HG03565 (cell line): ENCODE measurements at regions not wholly inside any gene's neighbourhood (a gene's known extent, or its start where the extent isn't known, plus 50 kb on each side); places are given as distances from the start of the nearest gene placed in this dataset.
"Not testable (repeated sequence)": the region's sequence is repeated elsewhere in the genome, so short reads cannot be mapped to it uniquely, and the experiment has no call there.

Source experiments
- ATAC-seq: cut with Tn5 transposase; IDR thresholded peaks from one replicate; pipeline ENCODE4 v1.9.1; 2021; ENCODE audit warnings: mild to moderate bottlenecking, moderate library complexity; ENCODE audit not compliant: unreplicated experiment

GRCh38 chr22:26768952-26769351 is 111.6 kb downstream of the MIAT start:
- no peak for ATAC-seq

DNA sequence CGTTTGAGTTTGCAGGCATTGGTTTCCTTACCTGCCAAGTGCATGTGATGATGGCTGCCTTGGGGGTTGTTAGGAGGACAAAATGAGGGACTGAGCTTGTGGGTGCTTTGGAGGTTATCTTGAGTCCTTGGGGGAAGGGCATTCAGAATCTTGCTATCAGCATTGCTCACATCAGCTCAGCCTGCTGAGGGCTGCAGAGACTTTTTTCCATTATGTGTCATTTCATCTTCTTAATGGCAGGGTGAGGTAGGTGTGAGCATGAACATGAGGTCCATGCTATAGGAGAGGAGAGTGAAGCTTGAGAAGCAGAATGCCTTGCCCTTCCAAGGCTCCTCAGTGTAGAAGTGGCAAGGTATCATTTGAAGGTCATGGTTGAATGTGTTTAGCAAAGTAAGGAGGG is 112.3 kb downstream of the MIAT start:
- ATAC-seq = no peak

DNA sequence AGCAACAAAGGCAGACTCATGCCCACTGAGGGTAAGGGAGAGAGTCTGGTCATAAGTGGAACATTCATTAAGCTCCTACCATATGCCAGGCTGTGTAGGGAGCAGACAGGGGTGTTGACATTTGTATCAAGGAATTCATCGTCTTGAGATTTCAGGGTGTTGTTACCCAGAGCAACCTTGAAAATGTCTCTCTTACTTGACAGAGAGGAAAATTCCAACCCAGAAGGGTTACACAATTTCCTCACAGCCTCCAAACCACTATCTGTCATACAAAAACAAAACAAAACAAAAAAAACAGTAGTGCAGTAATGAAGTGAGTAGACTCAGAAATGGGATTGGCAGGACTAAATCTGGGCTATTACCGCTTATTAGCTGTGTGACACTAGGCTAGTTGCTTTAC is 113.2 kb downstream of the MIAT start:
- ATAC-seq = no peak

GRCh38 chr22:26773054-26773453 is 115.7 kb downstream of the MIAT start:
- not testable (repeated sequence) for ATAC-seq

GRCh38 chr22:26775394-26775793 is 118.0 kb downstream of the MIAT start:
- no peak for ATAC-seq

DNA sequence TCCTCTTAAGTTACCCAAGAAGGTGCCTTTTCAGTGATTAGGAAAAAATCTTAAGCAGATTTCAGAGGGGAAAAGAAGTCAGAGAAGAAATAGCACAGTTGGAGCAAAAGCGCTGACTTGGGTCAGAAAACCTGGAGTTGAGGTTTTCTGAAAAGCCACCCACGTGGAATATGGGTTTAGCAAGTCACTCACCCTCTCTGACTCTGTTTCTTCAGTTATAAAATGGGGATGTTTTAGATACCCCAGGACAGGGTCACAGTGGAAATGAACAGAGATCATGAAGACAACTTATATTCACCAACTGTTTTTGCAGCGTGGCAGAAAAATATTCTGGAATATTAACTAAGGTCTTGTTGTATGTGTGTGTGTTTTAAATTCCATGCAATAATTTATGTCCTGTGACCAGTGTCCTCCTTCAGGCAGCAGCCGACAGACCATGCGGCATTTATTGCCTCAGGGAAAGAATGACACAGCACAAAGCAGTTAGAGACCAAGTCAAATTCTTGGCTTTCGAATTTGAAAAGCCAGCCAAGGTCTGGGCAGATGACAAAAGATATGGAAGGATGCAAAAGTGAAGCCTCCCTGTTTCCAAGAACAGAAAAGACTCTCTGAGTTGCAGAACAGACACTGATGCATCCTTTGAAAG is 119.9 kb downstream of the MIAT start:
- no peak for ATAC-seq

GRCh38 chr22:26778372-26778771 is 121.0 kb downstream of the MIAT start:
- ATAC-seq = no peak

DNA sequence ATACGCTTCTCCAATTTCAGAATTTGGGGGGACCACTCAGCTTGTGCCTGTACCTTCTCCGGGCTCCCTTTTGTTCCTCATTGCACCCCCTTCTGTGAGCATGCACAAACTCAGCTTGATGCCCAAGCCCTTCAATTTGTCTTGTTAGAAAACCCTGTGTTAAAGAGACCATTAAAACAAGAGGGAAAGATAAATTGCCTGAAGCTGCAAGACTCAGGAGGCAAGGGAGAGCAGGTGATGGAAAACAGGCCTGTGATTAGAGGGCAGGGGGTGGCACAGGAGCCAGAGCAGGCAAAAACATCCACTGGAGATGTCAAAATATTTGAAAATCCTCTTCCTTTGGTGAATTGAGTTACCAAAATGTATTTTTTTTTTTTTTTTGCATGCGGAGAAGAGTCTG is 121.7 kb downstream of the MIAT start:
- ATAC-seq = no peak

GRCh38 chr22:26779929-26780328 is 122.5 kb downstream of the MIAT start:
- ATAC-seq = no peak

GRCh38 chr22:26780521-26780920 is 123.1 kb downstream of the MIAT start:
- no peak for ATAC-seq

DNA sequence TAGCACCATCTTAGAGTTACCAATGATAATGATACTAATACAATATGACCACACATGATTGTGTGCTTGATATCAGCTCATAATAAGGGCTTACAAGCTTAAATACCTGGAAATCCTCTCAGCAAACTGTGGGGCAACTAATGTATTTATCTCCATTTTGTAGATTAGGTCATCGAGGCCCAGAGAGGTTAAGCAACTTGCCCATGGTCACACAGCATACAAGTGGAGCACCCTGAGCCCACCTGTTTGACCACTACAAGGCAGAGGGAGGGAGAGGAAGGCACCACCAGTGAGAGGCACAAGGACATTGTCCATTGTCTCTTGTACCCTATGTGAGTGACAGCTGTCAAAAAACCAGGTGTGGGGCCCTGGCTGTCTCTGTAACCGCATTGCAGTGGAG is 123.7 kb downstream of the MIAT start:
- no peak for ATAC-seq

- ATAC-seq = no peak
These were observed 124.2 kb downstream of the MIAT start for GRCh38 chr22:26781596-26781995.

DNA sequence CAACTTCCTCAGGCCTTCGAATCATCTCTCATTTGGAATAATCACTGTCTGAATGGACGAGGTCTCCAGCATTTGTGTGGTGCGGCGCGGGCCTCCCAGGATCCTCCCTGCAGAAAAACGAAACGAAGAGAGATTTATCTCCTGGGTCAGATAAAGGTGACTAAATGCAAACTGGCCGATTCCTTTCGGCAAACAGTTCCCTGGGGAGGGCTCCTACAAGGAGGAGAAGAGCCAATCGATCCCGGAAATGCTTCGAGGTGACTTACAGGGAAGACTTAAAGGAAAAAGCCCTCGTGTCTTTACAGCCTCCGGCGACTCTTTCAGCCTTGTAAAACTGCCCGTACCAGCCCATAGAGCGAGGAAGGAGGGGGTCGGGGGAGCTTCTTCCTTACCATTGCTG is 126.5 kb downstream of the MIAT start:
- ATAC-seq = no peak

DNA sequence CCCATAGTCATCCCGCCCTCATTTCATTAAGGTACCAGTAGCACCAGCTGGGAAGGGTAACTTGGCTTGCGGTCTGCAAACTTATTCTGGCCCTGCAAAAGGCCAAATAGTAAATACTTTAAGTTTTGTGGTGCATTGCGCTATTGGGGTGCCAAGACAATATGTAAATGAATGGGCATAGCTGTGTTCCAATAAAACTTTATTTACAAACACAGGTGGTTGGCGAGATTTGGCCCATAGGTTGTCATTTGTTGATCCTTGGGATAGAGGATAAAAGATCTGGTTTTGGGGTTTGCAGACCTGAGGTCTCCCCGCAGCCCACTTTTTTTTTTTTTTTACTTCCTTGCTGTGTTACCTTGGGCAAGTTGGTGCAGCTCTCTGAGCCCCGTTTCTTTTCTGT is 127.4 kb downstream of the MIAT start:
- no peak for ATAC-seq

DNA sequence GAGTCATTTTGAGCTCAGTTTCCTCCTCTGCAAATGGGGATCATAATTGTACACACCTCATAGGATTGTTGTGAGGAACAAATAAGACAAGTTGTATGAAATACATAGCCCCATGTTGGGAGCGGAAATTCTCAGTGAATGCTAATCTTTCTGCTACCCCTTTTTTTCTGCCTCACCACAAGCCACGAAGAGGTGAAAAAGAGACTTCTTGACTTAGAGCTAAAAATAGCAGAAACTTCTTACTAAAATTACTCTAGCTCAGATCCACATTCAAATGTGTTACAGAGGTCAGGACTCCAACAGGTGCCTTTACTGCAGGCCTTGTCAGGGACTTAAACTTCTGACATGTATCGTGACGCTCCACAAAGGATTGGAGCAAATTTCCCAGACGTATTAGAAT is 128.5 kb downstream of the MIAT start:
- ATAC-seq = no peak

DNA sequence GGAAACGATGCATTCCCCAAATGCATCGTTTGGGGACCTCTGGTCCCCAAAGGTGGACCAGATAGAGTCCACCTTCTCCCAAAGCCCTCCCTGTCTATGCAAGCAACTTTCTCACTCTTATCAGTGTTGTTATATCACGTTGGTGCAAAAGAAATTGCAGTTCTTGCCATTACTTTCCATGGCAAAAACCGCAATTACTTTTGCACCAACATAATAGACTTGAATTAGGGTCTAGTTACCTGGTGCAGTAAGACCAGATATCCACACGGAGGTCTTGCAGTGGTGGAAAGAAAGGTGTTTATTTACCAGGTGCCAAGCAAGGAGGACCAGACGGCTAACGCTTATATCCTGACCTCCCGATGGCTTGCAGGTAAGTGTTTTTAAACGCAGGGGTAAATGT is 129.0 kb downstream of the MIAT start:
- no peak for ATAC-seq

- no peak for ATAC-seq
These were observed 132.6 kb downstream of the MIAT start for GRCh38 chr22:26789951-26790350.

- no peak for ATAC-seq
These were observed 135.1 kb downstream of the MIAT start for GRCh38 chr22:26792522-26792921.

DNA sequence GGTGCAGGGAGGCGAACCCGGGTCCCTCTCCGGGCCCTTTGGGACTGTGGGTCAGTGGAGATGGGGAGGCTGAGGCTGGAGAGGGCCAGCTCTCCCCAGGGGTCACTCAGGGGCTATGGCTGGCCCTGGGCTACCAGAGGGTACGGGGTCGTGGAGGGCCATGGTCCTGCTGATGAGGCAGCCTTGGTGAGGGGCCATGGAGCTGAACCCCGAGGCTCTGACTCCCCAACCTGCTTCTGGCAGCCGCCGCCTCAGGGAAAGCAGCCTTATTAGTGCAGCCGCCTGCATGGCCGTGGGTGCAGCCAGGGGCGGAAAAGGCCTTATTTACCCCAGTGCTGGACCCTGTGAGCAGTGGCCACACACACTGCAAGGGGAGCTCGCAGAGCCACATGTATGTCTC is 139.4 kb downstream of the MIAT start:
- no peak for ATAC-seq

GRCh38 chr22:26797910-26798309 is 140.5 kb downstream of the MIAT start:
- ATAC-seq = no peak

DNA sequence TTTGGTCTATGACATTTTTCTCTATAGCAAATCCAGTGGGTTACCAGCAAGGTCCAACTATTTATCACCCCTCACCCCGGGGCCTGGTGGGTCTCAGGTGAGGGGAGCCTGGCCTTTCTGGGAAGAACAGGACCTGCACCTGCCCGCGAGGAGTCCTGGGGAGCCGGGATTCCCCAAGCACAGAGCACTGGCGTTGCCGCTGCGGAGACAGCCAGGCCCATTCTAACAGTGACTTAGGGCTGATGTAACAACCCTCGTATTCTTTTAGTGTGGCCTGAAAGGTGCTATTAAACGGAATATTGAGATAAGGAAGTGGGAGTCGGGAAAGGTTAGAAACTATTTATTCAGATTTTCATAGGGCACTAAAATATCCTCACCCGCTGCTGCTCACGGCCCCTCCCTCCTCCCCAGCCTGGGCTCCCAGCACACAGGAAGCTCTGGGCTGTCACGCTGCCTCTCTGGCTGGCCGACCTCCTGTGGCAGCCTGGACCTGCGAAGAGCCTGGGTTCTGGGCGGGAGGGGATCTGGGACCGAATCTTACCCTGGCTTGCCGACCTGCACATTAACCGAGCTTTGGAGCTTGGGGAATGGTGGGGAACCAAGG is 141.2 kb downstream of the MIAT start:
- ATAC-seq = no peak

- ATAC-seq = no peak
These were observed 143.5 kb downstream of the MIAT start for GRCh38 chr22:26800858-26801257.

DNA sequence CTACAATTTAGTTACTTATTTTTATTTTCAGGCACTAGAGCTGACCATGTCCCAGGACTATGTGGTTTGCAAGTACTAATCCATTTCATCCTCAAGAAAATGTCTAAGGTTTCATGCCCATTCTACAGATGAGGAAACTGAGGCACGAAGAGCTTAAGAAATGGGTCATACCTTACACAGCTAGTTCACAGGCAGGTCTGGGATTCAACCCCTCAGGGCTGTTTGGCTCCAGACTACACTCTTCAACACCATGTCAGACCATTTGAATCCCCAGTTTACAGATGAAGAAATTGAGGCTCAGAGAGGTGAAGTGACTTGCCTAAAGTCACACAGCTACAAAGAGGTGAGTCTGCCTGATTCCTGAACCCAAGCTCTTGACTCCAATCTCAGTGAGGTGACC is 144.1 kb downstream of the MIAT start:
- ATAC-seq = no peak
